HCT116 (cell line): ENCODE measurements at regions not wholly inside any gene's neighbourhood (a gene's known extent, or its start where the extent isn't known, plus 50 kb on each side); places are given as distances from the start of the nearest gene placed in this dataset.

Experiments
- ATAC-seq: fragments of 200-7000 bp; cut with Tn5 transposase; 2 replicates; pipeline ENCODE4 v1.9.1; 2020; ENCODE audit warnings: mild to moderate bottlenecking, moderate library complexity
- BruUV-seq: library from RNA; stranded (reverse); fragments of 400-500 nt; replicated peaks from 2 replicates; lab custom pipeline; 2021; lab: Mats Ljungman, UMichigan
- CTCF ChIA-PET: fragments of 300-600 bp; sonication (Branson Sonifier 250); formaldehyde crosslinking; loops from one replicate; lab custom pipeline; 2021; ENCODE audit warnings: antibody characterized with exemption; lab: Charles Lee
- POLR2A ChIA-PET: fragments of 300-600, 350-600 bp; sonication (Branson Sonifier 250); formaldehyde crosslinking; loops from one replicate; lab custom pipeline; 2021; ENCODE audit warnings: antibody characterized with exemption; lab: Charles Lee
- RAD21 ChIA-PET, 2 experiments: fragments of 300-600 bp; sonication (Branson Sonifier 250); formaldehyde crosslinking; loops; one replicate each; lab custom pipeline; 2023; ENCODE audit warnings: low total read pairs in 2 of 2; ENCODE audit not compliant: uncharacterized antibody in 2 of 2, unreplicated experiment in 2 of 2, low non-redundant PET in 1 of 2; lab: Charles Lee
- DNase-seq: peaks from one replicate; pipeline ENCODE4 v3.0.0-alpha.2; 2010; ENCODE audit warnings: low read depth, low spot score
- H2AFZ ChIP-seq: fragments of 200-600 bp; shearing (Covaris generic), sonication (generic); 2 replicates; pipeline ENCODE4 v1.6.1; 2017; ENCODE audit warnings: low read depth, mixed run types, mixed read lengths, antibody characterized with exemption, low read length; ENCODE audit not compliant: poor library complexity, severe bottlenecking
- H3K27ac ChIP-seq: 2 replicates; pipeline ENCODE4 v1.5.1; 2012; ENCODE audit warnings: low read depth, low read length
- H3K27me3 ChIP-seq: fragments of 200-600 bp; sonication (generic); 2 replicates; pipeline ENCODE4 v1.6.1; 2016; ENCODE audit warnings: mixed run types, low read length, mixed read lengths; ENCODE audit not compliant: insufficient read depth
- H3K36me3 ChIP-seq, 2 experiments: fragments of 200-500 bp in 1 of 2; fragments of 200-600 bp in 1 of 2; sonication (Bioruptor generic) in 1 of 2; sonication (generic) in 1 of 2; 2 replicates each; pipeline versions ENCODE4 v1.5.1 to v1.6.1; 2014 to 2016; ENCODE audit warnings: low read length in 2 of 2, inconsistent platforms in 1 of 2, mixed read lengths in 1 of 2, mixed run types in 1 of 2; ENCODE audit not compliant: insufficient read depth in 2 of 2, control insufficient read depth in 1 of 2
- H3K4me1 ChIP-seq, 2 experiments: fragments of 200-600 bp in 1 of 2; sonication (generic) in 1 of 2; 2 replicates each; pipeline versions ENCODE4 v1.5.1 to v1.6.1; 2012 to 2017; ENCODE audit warnings: low read length in 2 of 2, inconsistent platforms in 1 of 2, mild to moderate bottlenecking in 1 of 2, mixed read lengths in 1 of 2, mixed run types in 1 of 2, moderate library complexity in 1 of 2; ENCODE audit not compliant: insufficient read depth in 2 of 2, control insufficient read depth in 1 of 2
- H3K4me2 ChIP-seq: fragments of 200-600 bp; sonication (generic); 2 replicates; pipeline ENCODE4 v1.6.1; 2017; ENCODE audit warnings: mixed run types, low read length, mixed read lengths
- H3K4me3 ChIP-seq, 2 experiments: fragments of 200-600 bp in 1 of 2; sonication (generic) in 1 of 2; replicated peaks in 1 of 2; 2 replicates each; pipeline ENCODE4 v1.5.1; 2011 to 2016; ENCODE audit warnings: low read length in 2 of 2, control low read depth in 1 of 2, low read depth in 1 of 2, mild to moderate bottlenecking in 1 of 2, mixed read lengths in 1 of 2, mixed run types in 1 of 2
- H3K79me2 ChIP-seq: fragments of 200-600 bp; sonication (generic); 2 replicates; pipeline ENCODE4 v1.6.1; 2017; ENCODE audit warnings: mild to moderate bottlenecking, mixed run types, low read length, moderate library complexity, mixed read lengths; ENCODE audit not compliant: insufficient read depth
- H3K9ac ChIP-seq: fragments of 200-600 bp; sonication (generic); 2 replicates; pipeline ENCODE4 v1.6.1; 2016; ENCODE audit warnings: low read length, mixed read lengths
- H3K9me2 ChIP-seq: fragments of 200-600 bp; sonication (generic), shearing (Covaris generic); 2 replicates; pipeline ENCODE4 v1.6.1; 2017; ENCODE audit warnings: mixed run types, mild to moderate bottlenecking, moderate library complexity; ENCODE audit not compliant: insufficient read depth
- H3K9me3 ChIP-seq, 2 experiments: fragments of 200-500 bp in 1 of 2; fragments of 200-600 bp in 1 of 2; sonication (Bioruptor generic) in 1 of 2; sonication (generic) in 1 of 2; 2 replicates each; pipeline ENCODE4 v1.6.1; 2014 to 2017; ENCODE audit warnings: low read length in 2 of 2, mixed read lengths in 2 of 2, inconsistent platforms in 1 of 2, low read depth in 1 of 2, mild to moderate bottlenecking in 1 of 2, mixed run types in 1 of 2, moderate library complexity in 1 of 2; ENCODE audit not compliant: control insufficient read depth in 1 of 2, insufficient read depth in 1 of 2
- H4K20me1 ChIP-seq: fragments of 200-600 bp; sonication (generic), shearing (Covaris generic); 2 replicates; pipeline ENCODE4 v1.6.1; 2017; ENCODE audit warnings: mixed run types, mild to moderate bottlenecking, moderate library complexity; ENCODE audit not compliant: insufficient read depth
- ATF3 ChIP-seq: IDR thresholded peaks from 2 replicates; pipeline ENCODE4 v1.6.1; 2012
- EGR1 ChIP-seq: IDR thresholded peaks from 2 replicates; pipeline ENCODE4 v1.6.1; 2012; ENCODE audit warnings: low read depth
- EZH2 ChIP-seq: fragments of 200-600 bp; sonication (generic); IDR thresholded peaks from 2 replicates; pipeline ENCODE4 v1.6.1; 2017; ENCODE audit warnings: antibody characterized with exemption, mixed run types
- EZH2phosphoT487 ChIP-seq: fragments of 200-600 bp; IDR thresholded peaks from 2 replicates; pipeline ENCODE4 v1.6.1; 2018; ENCODE audit warnings: antibody characterized with exemption, borderline replicate concordance
- POLR2A ChIP-seq: IDR thresholded peaks from 2 replicates; pipeline ENCODE4 v1.7.0; 2011; ENCODE audit warnings: borderline replicate concordance; ENCODE audit not compliant: insufficient read depth, insufficient read length; ENCODE audit errors: extremely low read depth
- REST ChIP-seq: IDR thresholded peaks from 2 replicates; pipeline ENCODE4 v1.6.1; 2012; ENCODE audit warnings: low read depth
- TCF7L2 ChIP-seq: IDR thresholded peaks from 2 replicates; pipeline ENCODE4 v1.7.0; 2011; ENCODE audit warnings: borderline replicate concordance, inconsistent platforms; ENCODE audit not compliant: insufficient read depth, insufficient read length; ENCODE audit errors: extremely low read depth
- intact Hi-C: fragments of 100-400 bp; cut with micrococcal nuclease; formaldehyde crosslinking; loops from 2 replicates; pipeline ENCODE4 v1.10.0; 2022

- RAD21 ChIA-PET = no interaction called here
- no peaks in the 10 kb centered on the region for H3K27me3 ChIP-seq
- TF ChIP-seq EZH2phosphoT487 (no peak), TCF7L2 (no peak), ATF3 (no peak), POLR2A (no peak)
- no peak overlapping the region for H3K9ac ChIP-seq
- no peaks in the 10 kb centered on the region; the same call in 1 of the 2 replicates for H3K9me2 ChIP-seq
- H3K9me3 ChIP-seq = no peaks in the 10 kb centered on the region
- no peak overlapping the region for H3K27ac ChIP-seq
- no peak overlapping the region for H3K4me3 ChIP-seq
- no peak overlapping the region for H2AFZ ChIP-seq
- no peaks in the 10 kb centered on the region for H4K20me1 ChIP-seq
- DNase-seq (no peak), ATAC-seq (no peak)
- CTCF ChIA-PET = no interaction called here
- no TSS peak for BruUV-seq
- POLR2A ChIA-PET = no interaction called here
- intact Hi-C loops = no loop called here
- no peak overlapping the region for H3K4me2 ChIP-seq
- H3K36me3 ChIP-seq = no peaks in the 10 kb centered on the region
- H3K79me2 ChIP-seq = no peaks in the 10 kb centered on the region
- H3K4me1 ChIP-seq = no peaks in the 10 kb centered on the region
Observed at GRCh38 chr10:33493978-33494377, 159.5 kb upstream of the NRP1 start.

GRCh38 chr10:33493497-33493896 is 159.0 kb upstream of the NRP1 start:
- Histone ChIP-seq H3K4me3 (no peak overlapping the region), H3K36me3 (no peaks in the 10 kb centered on the region), H3K9me2 (no peaks in the 10 kb centered on the region; the same call in 1 of the 2 replicates), H2AFZ (no peak overlapping the region), H3K27ac (no peak overlapping the region), H4K20me1 (no peaks in the 10 kb centered on the region), H3K4me2 (no peak overlapping the region), H3K4me1 (no peaks in the 10 kb centered on the region), H3K9ac (no peak overlapping the region), H3K27me3 (no peaks in the 10 kb centered on the region), H3K79me2 (no peaks in the 10 kb centered on the region), H3K9me3 (no peaks in the 10 kb centered on the region)
- DNase-seq (no peak), ATAC-seq (no peak)
- intact Hi-C loops = no loop called here
- RAD21 ChIA-PET = no interaction called here
- TF ChIP-seq EZH2 = no peak
- no peak for TF ChIP-seq REST
- no peak for TF ChIP-seq EGR1
- BruUV-seq = no TSS peak
- POLR2A ChIA-PET = no interaction called here
- CTCF ChIA-PET = no interaction called here
